Stimulated activated CD8-positive, alpha-beta memory T cell treated with anti-CD3 and anti-CD28 coated beads, Interleukin-12 subunit alpha, Interleukin-12 subunit beta, amount 100 ng/mL, for 1 hour (primary cell): ENCODE measurements at regions not wholly inside any gene's neighbourhood (a gene's known extent, or its start where the extent isn't known, plus 50 kb on each side); places are given as distances from the start of the nearest gene placed in this dataset.

Experiments
- DNase-seq: peaks from one replicate; pipeline ENCODE4 v3.0.0-alpha.2; 2020; ENCODE audit warnings: low read depth

DNA sequence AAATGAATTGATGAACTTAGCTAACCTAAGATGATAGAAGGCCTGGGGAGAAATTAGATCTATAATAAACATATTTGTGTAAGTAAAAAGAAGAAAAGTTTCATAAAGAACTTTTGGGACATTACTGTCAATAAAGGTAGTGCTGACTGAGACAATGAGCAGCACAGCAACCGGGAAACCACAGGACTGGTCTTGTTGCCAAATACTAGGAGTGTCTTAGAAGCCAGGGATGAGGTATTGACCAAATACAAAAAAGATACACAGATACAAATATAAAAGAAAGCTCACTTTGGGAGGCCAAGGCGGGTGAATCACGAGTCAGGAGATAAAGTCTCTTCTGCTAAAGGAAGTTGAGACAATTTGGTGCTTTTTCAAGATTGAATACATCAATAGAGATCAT is 362.4 kb upstream of the ZNF385D start:
- DNase-seq = no peak

GRCh38 chr3:22115581-22115980 is 364.6 kb upstream of the ZNF385D start:
- no peak for DNase-seq

- DNase-seq = no peak
These were observed 366.1 kb upstream of the ZNF385D start for GRCh38 chr3:22117091-22117490.

DNA sequence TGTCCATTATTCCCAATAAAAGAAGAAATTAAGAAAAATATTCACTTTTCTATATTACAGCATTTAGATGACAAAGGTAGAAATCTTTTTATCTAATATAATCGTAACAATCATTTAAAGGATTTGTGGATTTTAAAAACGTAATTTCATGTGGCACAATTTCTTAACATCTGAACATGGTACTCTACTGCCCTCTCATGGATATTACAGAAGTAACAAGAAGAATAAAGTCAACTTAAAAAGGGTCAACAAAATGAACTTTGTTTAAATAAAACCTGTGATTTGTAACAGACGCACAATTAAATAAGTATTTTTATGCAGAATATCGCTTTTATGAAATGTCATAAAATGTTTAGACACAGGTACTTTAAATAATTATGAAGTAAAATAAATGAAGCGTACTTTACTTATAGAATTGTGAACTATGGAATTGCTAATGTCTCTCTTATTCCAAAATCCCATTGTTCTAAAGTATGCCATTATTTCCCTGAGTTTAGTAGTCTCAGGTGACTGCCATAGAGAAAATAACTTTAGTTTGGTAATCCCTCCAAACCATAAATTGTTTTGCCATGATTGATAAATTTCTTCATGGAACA is 366.8 kb upstream of the ZNF385D start:
- DNase-seq = no peak

DNA sequence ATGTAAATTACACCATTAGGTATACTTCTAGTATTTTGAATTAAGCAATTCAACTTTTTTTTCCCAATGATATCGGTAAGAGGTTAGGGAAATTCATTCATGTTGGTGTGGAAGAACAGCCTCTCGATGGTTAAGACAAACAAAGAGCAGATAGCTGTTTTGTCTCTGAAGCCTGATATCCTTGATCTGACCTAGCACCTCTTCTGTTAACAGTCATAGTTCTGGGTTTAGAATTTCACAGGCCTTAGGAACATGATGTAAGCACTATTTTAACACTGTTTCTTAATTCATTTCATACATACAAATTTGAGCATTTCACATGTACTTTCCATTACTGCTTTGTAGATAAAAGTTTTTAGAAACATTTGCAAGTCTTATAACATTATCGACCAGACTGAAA is 367.5 kb upstream of the ZNF385D start:
- DNase-seq = no peak

GRCh38 chr3:22121068-22121701 is 370.2 kb upstream of the ZNF385D start:
- DNase-seq = no peak

GRCh38 chr3:22122567-22122966 is 371.6 kb upstream of the ZNF385D start:
- no peak for DNase-seq

- DNase-seq = no peak
These were observed 378.1 kb upstream of the ZNF385D start for GRCh38 chr3:22129101-22129500.

GRCh38 chr3:22141769-22142168 is 390.8 kb upstream of the ZNF385D start:
- DNase-seq = no peak

DNA sequence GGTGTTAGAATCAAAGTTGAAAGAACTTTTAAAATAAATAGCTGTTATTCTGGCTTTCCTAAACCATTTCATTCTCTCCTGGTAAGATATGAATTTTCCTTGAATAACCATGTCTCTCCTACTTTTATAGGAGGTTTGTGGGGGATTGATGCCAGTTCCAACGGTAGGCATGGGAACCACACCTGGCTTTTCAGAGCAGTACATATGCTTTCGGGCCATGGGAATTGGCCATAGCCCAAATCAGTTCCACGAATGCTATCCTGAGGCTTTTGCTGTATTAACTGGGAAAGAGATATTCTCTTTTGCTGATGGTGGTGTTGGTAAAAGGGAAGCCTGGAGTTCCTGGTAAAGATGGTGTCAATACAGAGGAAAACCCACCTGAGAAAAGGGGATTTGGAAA is 396.2 kb upstream of the ZNF385D start:
- DNase-seq = no peak

DNA sequence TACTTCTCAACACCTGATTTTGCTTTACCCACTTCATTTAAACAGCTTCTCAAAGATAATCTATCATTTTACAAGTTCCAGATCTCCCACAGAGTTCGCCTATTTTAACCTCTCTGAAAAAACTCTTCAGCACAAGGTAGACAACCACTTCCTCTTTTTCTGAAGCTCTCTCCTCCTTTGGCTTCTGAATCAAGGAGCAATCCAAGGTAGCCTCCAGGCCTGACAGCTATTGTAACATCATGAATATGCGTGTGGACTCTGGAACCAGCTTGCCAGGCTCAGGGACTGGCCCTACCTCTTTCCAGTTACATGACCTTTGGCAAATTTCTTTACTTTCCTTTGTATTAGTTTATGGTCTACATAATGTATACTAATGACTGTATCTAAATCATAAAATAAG is 405.9 kb upstream of the ZNF385D start:
- DNase-seq = no peak

GRCh38 chr3:22157848-22158247 is 406.8 kb upstream of the ZNF385D start:
- no peak for DNase-seq

DNA sequence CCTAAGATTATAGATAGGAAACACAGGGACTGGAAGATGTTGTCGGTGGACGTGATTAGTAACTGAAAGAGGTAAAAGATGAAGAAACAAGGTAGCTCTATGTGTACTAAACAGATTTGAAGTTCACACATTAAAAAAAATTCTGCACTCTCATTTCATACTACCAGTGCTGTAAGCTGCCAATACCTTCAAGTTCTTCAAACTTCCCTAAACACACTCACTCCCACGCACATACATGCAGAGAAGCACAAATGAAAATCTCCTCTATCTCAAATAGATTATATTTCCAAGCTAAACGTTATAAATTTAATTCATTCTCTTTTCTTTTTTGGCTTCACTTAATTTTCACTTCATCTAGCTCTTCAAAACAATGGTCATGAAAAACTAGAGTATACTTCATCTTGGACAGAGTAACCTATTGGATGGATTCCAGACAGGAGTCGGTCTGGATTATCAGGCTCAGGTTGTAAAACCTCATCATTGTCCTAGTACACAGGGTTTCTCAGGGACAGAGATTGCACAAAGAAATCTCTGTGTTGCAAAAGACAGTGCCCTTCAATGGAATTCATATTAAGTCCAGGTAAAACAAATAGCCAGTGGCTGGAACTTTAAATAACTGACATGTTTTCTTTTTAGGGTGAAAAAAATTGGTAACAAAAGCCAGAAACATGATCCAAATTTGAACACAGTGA is 408.1 kb upstream of the ZNF385D start:
- DNase-seq = no peak

DNA sequence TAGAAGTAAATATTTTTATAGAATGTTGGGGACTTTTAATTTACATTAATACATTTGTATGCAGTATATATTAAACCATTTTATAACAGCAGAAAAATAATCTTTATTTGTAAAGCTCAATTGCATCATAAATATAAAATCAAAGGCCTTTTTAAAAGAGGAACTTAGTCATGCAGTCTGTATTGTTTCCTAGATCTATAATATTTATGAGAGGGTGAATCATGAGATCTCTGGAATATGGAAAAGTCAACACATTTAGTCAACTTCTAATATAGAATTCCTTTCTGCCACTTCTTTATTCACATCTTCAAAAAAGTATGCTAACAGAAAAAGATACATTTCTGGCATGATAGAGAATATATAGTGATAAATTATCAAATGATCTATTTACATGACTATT is 410.3 kb upstream of the ZNF385D start:
- no peak for DNase-seq

DNA sequence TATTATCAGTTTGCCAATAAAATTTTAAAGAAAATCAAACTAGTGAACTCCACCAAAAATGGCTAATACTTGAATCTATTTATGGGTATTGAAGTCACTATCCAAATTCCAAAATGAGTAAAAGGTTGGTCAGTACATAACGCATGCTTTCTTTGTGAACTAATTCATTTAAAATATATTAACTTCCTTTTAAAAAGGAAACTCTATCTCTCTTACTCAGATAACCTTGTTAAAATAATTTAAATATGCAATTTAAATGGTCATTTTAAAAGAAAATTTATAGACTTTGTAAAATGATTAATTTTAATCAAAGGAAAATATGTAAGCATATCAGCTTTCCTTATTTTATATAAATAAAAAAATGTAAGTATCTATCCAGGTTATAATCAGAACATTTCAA is 419.4 kb upstream of the ZNF385D start:
- DNase-seq = no peak

- no peak for DNase-seq
These were observed 422.0 kb upstream of the ZNF385D start for GRCh38 chr3:22172964-22173363.

GRCh38 chr3:22175947-22176346 is 424.9 kb upstream of the ZNF385D start:
- no peak for DNase-seq

DNA sequence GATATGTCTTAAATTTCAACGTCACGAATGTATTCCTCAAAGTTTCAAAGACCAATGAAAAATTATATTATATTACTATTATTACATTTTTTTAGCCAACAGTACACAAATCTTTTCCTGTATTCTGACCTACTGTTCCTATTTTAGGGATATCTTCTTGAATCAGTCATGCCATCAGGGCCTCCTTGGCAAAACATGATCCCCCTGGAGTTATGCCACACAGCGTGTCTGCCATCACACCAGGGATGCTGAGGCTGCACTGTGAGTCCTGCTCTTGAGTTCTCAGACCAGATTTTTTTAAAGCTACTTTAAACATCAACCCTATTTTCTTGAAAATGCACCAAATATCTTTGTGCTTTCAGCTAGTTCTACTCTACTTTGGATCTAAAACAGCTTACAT is 425.9 kb upstream of the ZNF385D start:
- DNase-seq = no peak

DNA sequence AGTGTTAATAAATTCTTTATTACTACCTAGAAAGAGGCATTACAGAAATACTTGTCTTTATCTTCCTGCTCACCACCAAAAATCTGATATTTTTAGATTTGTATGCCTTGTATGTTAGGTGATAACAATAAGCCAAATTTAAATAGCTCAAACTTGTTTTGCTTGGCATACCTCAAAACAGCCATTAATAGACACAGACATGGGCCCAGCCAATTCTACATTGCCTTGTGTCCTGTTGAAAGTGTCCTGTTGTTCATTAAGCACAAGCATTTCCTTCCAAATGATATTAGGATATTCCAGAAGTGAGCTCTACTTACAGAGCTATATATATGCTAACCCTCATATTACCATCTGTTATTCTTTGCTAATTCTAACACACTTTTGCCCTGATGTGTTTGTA is 438.6 kb upstream of the ZNF385D start:
- no peak for DNase-seq

DNA sequence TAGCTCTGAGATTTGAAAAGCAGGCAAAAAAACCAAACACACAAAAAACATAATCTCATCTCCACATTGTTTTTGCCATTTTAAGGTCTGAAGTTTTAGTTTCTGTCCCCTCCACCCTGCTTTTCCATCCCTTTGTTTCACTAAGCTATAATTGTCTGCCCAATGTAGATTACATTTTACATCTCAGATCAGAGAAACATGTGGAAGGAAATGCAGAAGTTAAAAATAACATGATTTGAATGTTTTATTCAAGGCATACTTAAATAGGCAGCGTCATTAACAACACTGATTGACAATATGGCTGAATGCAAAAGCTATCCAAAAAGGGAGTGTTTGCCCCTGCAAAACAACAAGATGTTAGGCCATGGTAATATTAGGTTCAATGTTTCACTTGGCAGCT is 448.1 kb upstream of the ZNF385D start:
- no peak for DNase-seq

- no peak for DNase-seq
These were observed 457.8 kb upstream of the ZNF385D start for GRCh38 chr3:22208844-22209243.

DNA sequence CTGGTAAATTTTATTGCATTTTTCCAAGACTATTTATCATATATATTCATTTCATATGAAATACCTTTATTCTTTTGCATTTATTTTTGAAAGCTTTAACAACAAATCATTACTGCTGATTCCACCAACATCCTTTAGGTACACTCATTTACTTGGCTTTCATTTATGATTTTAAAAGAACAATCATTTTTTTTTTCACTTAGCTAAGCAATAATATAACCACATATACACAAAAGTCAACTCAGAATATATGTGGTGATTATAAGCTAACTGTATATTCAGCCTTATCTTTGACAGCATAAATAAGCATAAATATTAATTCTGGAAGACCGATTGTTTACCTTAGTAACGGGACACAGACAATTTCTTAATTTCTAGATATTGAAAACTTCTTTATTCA is 458.6 kb upstream of the ZNF385D start:
- DNase-seq = no peak

DNA sequence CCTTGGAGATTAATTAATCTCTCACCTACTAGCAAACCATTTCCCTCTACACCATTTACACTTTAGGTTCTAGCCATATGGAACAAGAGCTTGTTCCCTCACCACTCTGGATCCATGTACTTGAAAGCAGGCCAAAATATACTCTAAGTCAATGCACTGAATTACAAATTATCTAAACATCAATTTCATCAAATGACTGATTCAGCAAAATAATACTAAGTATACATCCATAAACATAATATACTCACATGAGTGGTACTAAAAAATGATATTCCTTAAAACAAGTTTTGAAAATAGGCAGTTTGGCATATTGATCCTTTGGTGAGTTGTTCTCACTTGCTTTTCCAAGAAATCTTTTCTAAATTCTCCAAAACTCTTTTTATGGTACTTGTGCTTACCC is 459.7 kb upstream of the ZNF385D start:
- DNase-seq = no peak

- no peak for DNase-seq
These were observed 465.6 kb upstream of the ZNF385D start for GRCh38 chr3:22216601-22217000.
